Parathyroid adenoma (tissue), 2 donors: ENCODE measurements at regions not wholly inside any gene's neighbourhood (a gene's known extent, or its start where the extent isn't known, plus 50 kb on each side); places are given as distances from the start of the nearest gene placed in this dataset.

Source experiments
- H2AFZ ChIP-seq: fragments of 300-600 bp; sonication (generic); one replicate; pipeline ENCODE4 v1.7.0; 2017; ENCODE audit warnings: antibody characterized with exemption, mild to moderate bottlenecking
- H3K27ac ChIP-seq: fragments of 300-600 bp; sonication (generic); one replicate; pipeline ENCODE4 v1.7.0; 2017
- H3K27me3 ChIP-seq: fragments of 300-600 bp; sonication (generic); one replicate; pipeline ENCODE4 v1.7.0; 2017; ENCODE audit warnings: low read length; ENCODE audit not compliant: control insufficient read depth, insufficient read depth
- H3K36me3 ChIP-seq: fragments of 300-600 bp; sonication (generic); one replicate; pipeline ENCODE4 v1.7.0; 2017; ENCODE audit warnings: low read length; ENCODE audit not compliant: control insufficient read depth, insufficient read depth
- H3K4me1 ChIP-seq: fragments of 300-600 bp; sonication (generic); one replicate; pipeline ENCODE4 v1.7.0; 2017; ENCODE audit warnings: control low read depth
- H3K4me2 ChIP-seq: fragments of 300-600 bp; sonication (generic); one replicate; pipeline ENCODE4 v1.7.0; 2017; ENCODE audit warnings: low read length
- H3K4me3 ChIP-seq: fragments of 300-600 bp; sonication (generic); one replicate; pipeline ENCODE4 v1.7.0; 2017; ENCODE audit warnings: low read depth, low read length
- H3K79me2 ChIP-seq: fragments of 300-600 bp; sonication (generic); one replicate; pipeline ENCODE4 v1.7.0; 2017; ENCODE audit warnings: control low read depth
- H3K9ac ChIP-seq: fragments of 300-600 bp; sonication (generic); one replicate; pipeline ENCODE4 v1.7.0; 2017; ENCODE audit warnings: mild to moderate bottlenecking
- H3K9me3 ChIP-seq: fragments of 300-600 bp; sonication (generic); one replicate; pipeline ENCODE4 v1.7.0; 2017; ENCODE audit warnings: low read length; ENCODE audit not compliant: control insufficient read depth
- CTCF ChIP-seq: fragments of 300-600 bp; sonication (generic); IDR thresholded peaks from one replicate; pipeline ENCODE4 v1.7.0; 2017; ENCODE audit warnings: antibody characterized with exemption, mild to moderate bottlenecking
- donor health status: primary hyperparathyroidism.

- no peak for TF ChIP-seq CTCF
- no peaks in the 10 kb centered on the region for H3K4me1 ChIP-seq
- no peak overlapping the region for H2AFZ ChIP-seq
- H3K79me2 ChIP-seq = no peaks in the 10 kb centered on the region
- H3K4me2 ChIP-seq = no peak overlapping the region
- no peak overlapping the region for H3K9ac ChIP-seq
- H3K27ac ChIP-seq = no peak overlapping the region
- H3K36me3 ChIP-seq = no peaks in the 10 kb centered on the region
- no peaks in the 10 kb centered on the region for H3K9me3 ChIP-seq
- no peaks in the 10 kb centered on the region for H3K27me3 ChIP-seq
- H3K4me3 ChIP-seq = no peak overlapping the region
Observed at GRCh38 chr18:25517881-25518715, 166.1 kb upstream of the ZNF521 start.

- H3K9ac ChIP-seq = no peak overlapping the region
- H3K79me2 ChIP-seq = no peaks in the 10 kb centered on the region
- H3K36me3 ChIP-seq = no peaks in the 10 kb centered on the region
- no peak overlapping the region for H3K4me3 ChIP-seq
- H3K9me3 ChIP-seq = no peaks in the 10 kb centered on the region
- no peaks in the 10 kb centered on the region for H3K27me3 ChIP-seq
- H3K4me1 ChIP-seq = no peaks in the 10 kb centered on the region
- H3K27ac ChIP-seq = no peak overlapping the region
- H2AFZ ChIP-seq = no peak overlapping the region
- H3K4me2 ChIP-seq = no peak overlapping the region
- no peak for TF ChIP-seq CTCF
Observed at GRCh38 chr18:25516747-25517498, 165.0 kb upstream of the ZNF521 start.

GRCh38 chr18:25516121-25516520 lies 164.2 kb upstream of the ZNF521 start:
- Histone ChIP-seq H3K4me3 (no peak overlapping the region), H3K27me3 (no peaks in the 10 kb centered on the region), H3K79me2 (no peaks in the 10 kb centered on the region), H3K4me2 (no peak overlapping the region), H3K9ac (no peak overlapping the region), H3K4me1 (no peaks in the 10 kb centered on the region), H3K9me3 (no peaks in the 10 kb centered on the region), H3K36me3 (no peaks in the 10 kb centered on the region), H3K27ac (no peak overlapping the region), H2AFZ (no peak overlapping the region)
- TF ChIP-seq CTCF = no peak

GRCh38 chr18:25510096-25510495 lies 158.1 kb upstream of the ZNF521 start:
- Histone ChIP-seq H2AFZ (no peak overlapping the region), H3K4me2 (no peak overlapping the region), H3K79me2 (no peaks in the 10 kb centered on the region), H3K9me3 (no peaks in the 10 kb centered on the region), H3K27ac (no peak overlapping the region), H3K4me3 (no peak overlapping the region), H3K36me3 (no peaks in the 10 kb centered on the region), H3K9ac (no peak overlapping the region), H3K4me1 (no peaks in the 10 kb centered on the region), H3K27me3 (no peaks in the 10 kb centered on the region)
- no peak for TF ChIP-seq CTCF
